ENCODE measurements at regions not wholly inside any gene's neighbourhood (a gene's known extent, or its start where the extent isn't known, plus 50 kb on each side); places are given as distances from the start of the nearest gene placed in this dataset.

GRCh38 chr22:48261706-48262105 is 1499.3 kb downstream of the TBC1D22A start:
- ChIA-PET RAD21 (ENCODE audit: low non-redundant PET in 1 of 2, low total read pairs in 2 of 2, uncharacterized antibody in 2 of 2, unreplicated experiment in 2 of 2) (no interaction called here), POLR2A (no interaction called here), CTCF (no interaction called here)
- H3K9me3 ChIP-seq (ENCODE audit: control insufficient read depth in 1 of 2, insufficient read depth in 1 of 2, low read depth in 1 of 2, low read length in 2 of 2), result peaks cover 0 to 4% of the 10 kb centered on the region in 2 experiments; a peak in 2 of 4 replicates
- no peak overlapping the region for H2AFZ ChIP-seq (ENCODE audit: low read depth, low read length, poor library complexity, severe bottlenecking)
- H3K4me1 ChIP-seq (ENCODE audit: control insufficient read depth in 1 of 2, insufficient read depth in 2 of 2, low read length in 2 of 2), result no peaks in the 10 kb centered on the region
- no peak overlapping the region for H3K4me3 ChIP-seq (replicated peaks in 1 of 2; ENCODE audit: low read depth in 1 of 2, low read length in 2 of 2)
- no peak overlapping the region for H3K27ac ChIP-seq (ENCODE audit: low read depth, low read length)
- intact Hi-C loops (cut with micrococcal nuclease), result no loop called here
- no peak for ATAC-seq
- H3K4me2 ChIP-seq (ENCODE audit: low read length), result no peak overlapping the region
- H3K36me3 ChIP-seq (ENCODE audit: control insufficient read depth in 1 of 2, insufficient read depth in 2 of 2, low read length in 2 of 2), result no peaks in the 10 kb centered on the region
- no peaks in the 10 kb centered on the region; the same call in 1 of the 2 replicates for H3K27me3 ChIP-seq (ENCODE audit: insufficient read depth, low read length)
- no peak for TF ChIP-seq JUND (IDR thresholded peaks at IDR 0.05)
- TF ChIP-seq EZH2 (IDR thresholded peaks at IDR 0.05), result no peak
- TF ChIP-seq ZFX (IDR thresholded peaks at IDR 0.05), result no peak
- no peak overlapping the region for H3K9ac ChIP-seq (ENCODE audit: low read length)
- H3K79me2 ChIP-seq (ENCODE audit: insufficient read depth, low read length), result no peaks in the 10 kb centered on the region
- H4K20me1 ChIP-seq (ENCODE audit: insufficient read depth), result no peaks in the 10 kb centered on the region
- DNase-seq (ENCODE audit: low read depth, low spot score), result no peak
- no peaks in the 10 kb centered on the region for H3K9me2 ChIP-seq (ENCODE audit: insufficient read depth)
- no TSS peak for BruUV-seq (replicated peaks)

- no peak overlapping the region for H3K9ac ChIP-seq (ENCODE audit: low read length)
- no peak overlapping the region for H3K4me3 ChIP-seq (replicated peaks in 1 of 2; ENCODE audit: low read depth in 1 of 2, low read length in 2 of 2)
- intact Hi-C loops (cut with micrococcal nuclease), result no loop called here
- H3K27me3 ChIP-seq (ENCODE audit: insufficient read depth, low read length), result no peaks in the 10 kb centered on the region; the same call in 1 of the 2 replicates
- H3K9me3 ChIP-seq (ENCODE audit: control insufficient read depth in 1 of 2, insufficient read depth in 1 of 2, low read depth in 1 of 2, low read length in 2 of 2), result peaks cover 0 to 4% of the 10 kb centered on the region in 2 experiments; a peak in 2 of 4 replicates
- CTCF ChIA-PET, result no interaction called here
- H2AFZ ChIP-seq (ENCODE audit: low read depth, low read length, poor library complexity, severe bottlenecking), result no peak overlapping the region
- no peaks in the 10 kb centered on the region for H4K20me1 ChIP-seq (ENCODE audit: insufficient read depth)
- no peaks in the 10 kb centered on the region for H3K79me2 ChIP-seq (ENCODE audit: insufficient read depth, low read length)
- H3K27ac ChIP-seq (ENCODE audit: low read depth, low read length), result no peak overlapping the region
- RAD21 ChIA-PET (ENCODE audit: low non-redundant PET in 1 of 2, low total read pairs in 2 of 2, uncharacterized antibody in 2 of 2, unreplicated experiment in 2 of 2), result no interaction called here
- POLR2A ChIA-PET, result no interaction called here
- BruUV-seq (replicated peaks), result no TSS peak
- H3K4me1 ChIP-seq (ENCODE audit: control insufficient read depth in 1 of 2, insufficient read depth in 2 of 2, low read length in 2 of 2), result no peaks in the 10 kb centered on the region
- no peak for ATAC-seq
- no peak overlapping the region for H3K4me2 ChIP-seq (ENCODE audit: low read length)
- TF ChIP-seq FOSL1 (IDR thresholded peaks at IDR 0.05; ENCODE audit: low read depth) (no peak), SRF (IDR thresholded peaks at IDR 0.05; ENCODE audit: low read depth) (no peak), ELF1 (IDR thresholded peaks at IDR 0.05; ENCODE audit: borderline replicate concordance, low read depth) (no peak)
- no peaks in the 10 kb centered on the region for H3K9me2 ChIP-seq (ENCODE audit: insufficient read depth)
- no peaks in the 10 kb centered on the region for H3K36me3 ChIP-seq (ENCODE audit: control insufficient read depth in 1 of 2, insufficient read depth in 2 of 2, low read length in 2 of 2)
- no peak for DNase-seq (ENCODE audit: low read depth, low spot score)
Observed at GRCh38 chr22:48261048-48261621, 1498.7 kb downstream of the TBC1D22A start.
